Common myeloid progenitor, CD34-positive (primary cell): ENCODE measurements at regions not wholly inside any gene's neighbourhood (a gene's known extent, or its start where the extent isn't known, plus 50 kb on each side); places are given as distances from the start of the nearest gene placed in this dataset.
A peak's percentile ranks its signal among the peaks of the same experiment; 100 is the strongest.

Source experiments
- CTCF ChIA-PET: fragments of 350-600 bp; sonication (Branson Sonifier 250); formaldehyde crosslinking; loops from one replicate; lab custom pipeline; 2021; ENCODE audit warnings: antibody characterized with exemption; lab: Charles Lee
- POLR2A ChIA-PET: fragments of 350-600 bp; sonication (Branson Sonifier 250); formaldehyde crosslinking; loops from one replicate; lab custom pipeline; 2021; ENCODE audit warnings: antibody characterized with exemption; lab: Charles Lee
- DNase-seq, 3 donors: peaks; one replicate each; pipeline versions ENCODE4 v3.0.0 to v3.0.0-alpha.2; 2013
- H3K27ac ChIP-seq, 2 experiments: 1 replicate in 1 of 2; 2 replicates in 1 of 2; pipeline ENCODE4 v1.7.0; 2013; ENCODE audit warnings: inconsistent platforms in 2 of 2, low read length in 2 of 2, mild to moderate bottlenecking in 2 of 2, low read depth in 1 of 2, moderate library complexity in 1 of 2; ENCODE audit not compliant: severe bottlenecking in 2 of 2, insufficient read depth in 1 of 2, poor library complexity in 1 of 2
- H3K27me3 ChIP-seq, 5 experiments: replicated peaks in 2 of 5; 1 replicate in 3 of 5; 2 replicates in 2 of 5; pipeline versions ENCODE4 v1.6.1 to v1.7.0; 2013; ENCODE audit warnings: low read length in 4 of 5, mild to moderate bottlenecking in 2 of 5, moderate library complexity in 2 of 5, inconsistent platforms in 1 of 5; ENCODE audit not compliant: insufficient read depth in 5 of 5, control insufficient read depth in 4 of 5
- H3K36me3 ChIP-seq, 4 experiments: 1 replicate in 2 of 4; 2 replicates in 2 of 4; pipeline versions ENCODE4 v1.6.1 to v1.7.0; 2013; ENCODE audit warnings: low read length in 3 of 4, control low read depth in 1 of 4, mild to moderate bottlenecking in 1 of 4; ENCODE audit not compliant: control insufficient read depth in 4 of 4, insufficient read depth in 4 of 4
- H3K4me1 ChIP-seq, 4 experiments: 1 replicate in 3 of 4; 2 replicates in 1 of 4; pipeline versions ENCODE4 v1.6.1 to v1.7.1; 2013; ENCODE audit warnings: low read length in 3 of 4, mild to moderate bottlenecking in 3 of 4, control low read depth in 1 of 4, inconsistent platforms in 1 of 4, moderate library complexity in 1 of 4; ENCODE audit not compliant: control insufficient read depth in 4 of 4, insufficient read depth in 4 of 4; ENCODE audit errors: control extremely low read depth in 1 of 4
- H3K4me3 ChIP-seq, 7 experiments: 1 replicate in 4 of 7; 2 replicates in 3 of 7; pipeline versions ENCODE4 v1.5.1 to v1.7.0; 2013; ENCODE audit warnings: mild to moderate bottlenecking in 7 of 7, low read length in 6 of 7, moderate library complexity in 6 of 7, inconsistent platforms in 2 of 7, low read depth in 2 of 7, control low read depth in 1 of 7; ENCODE audit not compliant: insufficient read depth in 4 of 7, control insufficient read depth in 1 of 7; ENCODE audit errors: extremely low read depth in 1 of 7
- H3K9me3 ChIP-seq, 5 experiments: 1 replicate in 4 of 5; 2 replicates in 1 of 5; pipeline versions ENCODE4 v1.6.1 to v1.7.1; 2013; ENCODE audit warnings: low read length in 4 of 5, mild to moderate bottlenecking in 2 of 5, inconsistent platforms in 1 of 5, low read depth in 1 of 5, moderate library complexity in 1 of 5; ENCODE audit not compliant: control insufficient read depth in 4 of 5, insufficient read depth in 2 of 5; ENCODE audit errors: control extremely low read depth in 1 of 5
- WGBS: methylation state at CpG from one replicate; pipeline ENCODE4 v1.1.5; 2013; ENCODE audit not compliant: insufficient coverage; 5-methylcytosine and 5-hydroxymethylcytosine counted together

- H3K36me3 ChIP-seq = no peaks in the 10 kb centered on the region
- peaks cover 0 to 9% (median 1%) of the 10 kb centered on the region in 5 experiments for H3K27me3 ChIP-seq
- peaks cover 0 to 1% (median 0%) of the 10 kb centered on the region in 5 experiments for H3K9me3 ChIP-seq
- no peak overlapping the region for H3K4me3 ChIP-seq
- no peak for DNase-seq
- H3K27ac ChIP-seq = no peak overlapping the region
- 88% methylated on average over 1 of the region's 1 CpG for WGBS
- CTCF ChIA-PET = no interaction called here
- POLR2A ChIA-PET = no interaction called here
- H3K4me1 ChIP-seq = no peaks in the 10 kb centered on the region
These were observed 108.7 kb downstream of the FOXA2 start for GRCh38 chr20:22475662-22476061.

GRCh38 chr20:22474224-22474623 lies 110.1 kb downstream of the FOXA2 start:
- POLR2A ChIA-PET = no interaction called here
- Histone ChIP-seq H3K9me3 (peaks cover 0 to 1% (median 0%) of the 10 kb centered on the region in 5 experiments), H3K27ac (no peak overlapping the region), H3K36me3 (no peaks in the 10 kb centered on the region), H3K4me3 (no peak overlapping the region), H3K27me3 (peaks cover 0 to 8% (median 1%) of the 10 kb centered on the region in 5 experiments), H3K4me1 (no peaks in the 10 kb centered on the region)
- WGBS = 86% methylated on average over 2 of the region's 3 CpGs
- no peak for DNase-seq
- CTCF ChIA-PET = no interaction called here

GRCh38 chr20:22473293-22473692 lies 111.1 kb downstream of the FOXA2 start:
- Histone ChIP-seq H3K27me3 (peaks cover 0 to 8% (median 1%) of the 10 kb centered on the region in 5 experiments), H3K4me1 (no peaks in the 10 kb centered on the region), H3K36me3 (no peaks in the 10 kb centered on the region), H3K9me3 (peaks cover 0 to 3% (median 0%) of the 10 kb centered on the region in 5 experiments), H3K27ac (no peak overlapping the region), H3K4me3 (no peak overlapping the region)
- DNase-seq = no peak
- CTCF ChIA-PET = no interaction called here
- POLR2A ChIA-PET = no interaction called here
- WGBS = 95% methylated on average over 2 of the region's 2 CpGs

GRCh38 chr20:22472447-22473100 lies 111.8 kb downstream of the FOXA2 start:
- POLR2A ChIA-PET = interaction anchor here (0.6 kb wide), 1 partner anchor 989 kb away, joined by 6 read pairs; no protein-coding TSS in a partner anchor
- H3K27me3 ChIP-seq = peaks cover 0 to 8% (median 1%) of the 10 kb centered on the region in 5 experiments
- DNase-seq = no peak
- H3K9me3 ChIP-seq = peaks cover 0 to 3% (median 0%) of the 10 kb centered on the region in 5 experiments
- WGBS = 94% methylated on average over 18 of the region's 20 CpGs
- no peaks in the 10 kb centered on the region for H3K36me3 ChIP-seq
- no peak overlapping the region for H3K27ac ChIP-seq
- no peak overlapping the region for H3K4me3 ChIP-seq
- H3K4me1 ChIP-seq = no peaks in the 10 kb centered on the region
- CTCF ChIA-PET = interaction anchor here (1.0 kb wide), 1 partner anchor 10 kb away, joined by 3 read pairs; no protein-coding TSS in a partner anchor

GRCh38 chr20:22471156-22471836 lies 113.1 kb downstream of the FOXA2 start:
- POLR2A ChIA-PET = no interaction called here
- peaks cover 0 to 3% (median 0%) of the 10 kb centered on the region in 5 experiments for H3K9me3 ChIP-seq
- H3K4me3 ChIP-seq = no peak overlapping the region
- no peaks in the 10 kb centered on the region for H3K4me1 ChIP-seq
- 97% methylated on average over 6 of the region's 9 CpGs for WGBS
- CTCF ChIA-PET = interaction anchor here (1.0 kb wide), 1 partner anchor 9 kb away, joined by 3 read pairs; no protein-coding TSS in a partner anchor
- no peaks in the 10 kb centered on the region for H3K36me3 ChIP-seq
- DNase-seq = peak in 1 of 3 donors; percentile 1
- H3K27ac ChIP-seq = no peak overlapping the region
- H3K27me3 ChIP-seq = peaks cover 0 to 11% (median 0%) of the 10 kb centered on the region in 5 experiments

- Histone ChIP-seq H3K9me3 (peaks cover 0 to 3% (median 0%) of the 10 kb centered on the region in 5 experiments), H3K27me3 (peaks cover 0 to 9% (median 0%) of the 10 kb centered on the region in 5 experiments), H3K4me3 (no peak overlapping the region), H3K36me3 (no peaks in the 10 kb centered on the region), H3K27ac (no peak overlapping the region), H3K4me1 (no peaks in the 10 kb centered on the region)
- POLR2A ChIA-PET = no interaction called here
- CTCF ChIA-PET = no interaction called here
- WGBS = no CpG with 5 or more reads among the region's 1 CpG
- no peak for DNase-seq
These were observed 113.7 kb downstream of the FOXA2 start for GRCh38 chr20:22470620-22471026.
